Coronary artery (tissue), 2 donors: ENCODE measurements at regions not wholly inside any gene's neighbourhood (a gene's known extent, or its start where the extent isn't known, plus 50 kb on each side); places are given as distances from the start of the nearest gene placed in this dataset.

Source experiments
- DNase-seq: peaks from one replicate; pipeline ENCODE4 v3.0.0-alpha.2; 2017; ENCODE audit warnings: low spot score
- H3K27ac ChIP-seq, 2 donors: fragments of 200-600 bp; sonication (generic); one replicate each; pipeline ENCODE4 v1.5.1; 2016 to 2019
- H3K4me3 ChIP-seq: fragments of 200-600 bp; sonication (generic); 2 replicates; pipeline ENCODE4 v1.5.1; 2016; ENCODE audit warnings: mild to moderate bottlenecking, moderate library complexity
- CTCF ChIP-seq: fragments of 200-600 bp; sonication (generic); IDR thresholded peaks from one replicate; pipeline ENCODE4 v1.5.1; 2019; ENCODE audit warnings: antibody characterized with exemption

- Histone ChIP-seq H3K27ac (no peak overlapping the region), H3K4me3 (no peak overlapping the region)
- no peak for DNase-seq
- no peak for TF ChIP-seq CTCF
Measured at GRCh38 chr2:8168022-8168717, 513.7 kb upstream of the ID2 start.

GRCh38 chr2:8168876-8169424 lies 512.9 kb upstream of the ID2 start:
- Histone ChIP-seq H3K4me3 (no peak overlapping the region), H3K27ac (peak overlapping the region in 1 of 2 donors; percentile 42)
- DNase-seq: no peak
- TF ChIP-seq CTCF: no peak

GRCh38 chr2:8169443-8169842 lies 512.4 kb upstream of the ID2 start:
- H3K27ac ChIP-seq: peak overlapping the region in 1 of 2 donors; percentile 42
- DNase-seq: no peak
- no peak for TF ChIP-seq CTCF
- no peak overlapping the region for H3K4me3 ChIP-seq

GRCh38 chr2:8170552-8171327 lies 511.1 kb upstream of the ID2 start:
- no peak for TF ChIP-seq CTCF
- DNase-seq: no peak
- H3K27ac ChIP-seq: no peak overlapping the region
- H3K4me3 ChIP-seq: no peak overlapping the region

GRCh38 chr2:8171608-8172007 lies 510.2 kb upstream of the ID2 start:
- H3K27ac ChIP-seq: no peak overlapping the region
- DNase-seq: no peak
- no peak for TF ChIP-seq CTCF
- no peak overlapping the region for H3K4me3 ChIP-seq

GRCh38 chr2:8172661-8173060 lies 509.2 kb upstream of the ID2 start:
- Histone ChIP-seq H3K4me3 (no peak overlapping the region), H3K27ac (no peak overlapping the region)
- DNase-seq: no peak
- TF ChIP-seq CTCF: no peak
